ENCODE measurements at regions not wholly inside any gene's neighbourhood (a gene's known extent, or its start where the extent isn't known, plus 50 kb on each side); places are given as distances from the start of the nearest gene placed in this dataset.

DNA sequence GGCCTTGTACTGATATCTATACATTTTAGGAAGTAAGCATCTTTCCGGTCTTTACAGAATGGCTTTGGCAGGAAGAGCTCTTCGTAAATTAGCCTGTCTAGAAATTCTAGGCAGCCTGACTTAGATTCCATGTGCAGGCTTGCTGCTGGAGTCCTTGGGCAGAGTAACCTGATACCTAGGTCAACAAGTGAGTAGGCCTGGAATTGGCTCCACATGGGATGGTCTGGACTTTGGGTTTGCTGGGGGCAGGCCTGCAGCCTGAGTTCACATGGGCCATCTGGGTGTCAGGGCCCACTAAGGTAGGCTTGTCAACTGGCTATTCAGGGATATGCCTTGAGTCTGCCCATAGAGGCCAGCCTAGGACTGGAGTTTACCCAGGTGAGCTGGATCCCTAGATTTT, 59.6 kb upstream of the CYYR1 start:
- dilution Hi-C loops (cut with HindIII; ENCODE audit: low sequenced_read_pairs, unreplicated experiment): no loop called here
- ChIA-PET CTCF (no interaction called here), POLR2A (ENCODE audit: unreplicated experiment) (no interaction called here)
- H2BK15ac ChIP-seq (ENCODE audit: low read depth, low read length): no peak overlapping the region
- H3K27me3 ChIP-seq (ENCODE audit: control insufficient read depth, insufficient read depth, low read length): no peaks in the 10 kb centered on the region
- H3K4me1 ChIP-seq (ENCODE audit: control insufficient read depth, insufficient read depth, low read length): no peaks in the 10 kb centered on the region
- H4K20me1 ChIP-seq (ENCODE audit: insufficient read depth, low read length): no peaks in the 10 kb centered on the region
- H3K4me2 ChIP-seq (ENCODE audit: low read depth, low read length): no peak overlapping the region
- H2BK120ac ChIP-seq (ENCODE audit: low read depth, low read length): no peak overlapping the region
- no peak overlapping the region for H4K8ac ChIP-seq (ENCODE audit: low read depth in 2 of 2, low read length in 2 of 2)
- ATAC-seq (ENCODE audit: low read depth): no peak
- H3K9ac ChIP-seq (ENCODE audit: low read depth, low read length): no peak overlapping the region
- BruUV-seq (replicated peaks): no TSS peak
- WGBS, 2 experiments (ENCODE audit: extremely low coverage in 2 of 2, insufficient read length in 1 of 2): no CpG with 5 or more reads among the region's 2 CpGs
- no peak overlapping the region for H3K4ac ChIP-seq (ENCODE audit: low read depth, low read length)
- TF ChIP-seq, protein P1, sequence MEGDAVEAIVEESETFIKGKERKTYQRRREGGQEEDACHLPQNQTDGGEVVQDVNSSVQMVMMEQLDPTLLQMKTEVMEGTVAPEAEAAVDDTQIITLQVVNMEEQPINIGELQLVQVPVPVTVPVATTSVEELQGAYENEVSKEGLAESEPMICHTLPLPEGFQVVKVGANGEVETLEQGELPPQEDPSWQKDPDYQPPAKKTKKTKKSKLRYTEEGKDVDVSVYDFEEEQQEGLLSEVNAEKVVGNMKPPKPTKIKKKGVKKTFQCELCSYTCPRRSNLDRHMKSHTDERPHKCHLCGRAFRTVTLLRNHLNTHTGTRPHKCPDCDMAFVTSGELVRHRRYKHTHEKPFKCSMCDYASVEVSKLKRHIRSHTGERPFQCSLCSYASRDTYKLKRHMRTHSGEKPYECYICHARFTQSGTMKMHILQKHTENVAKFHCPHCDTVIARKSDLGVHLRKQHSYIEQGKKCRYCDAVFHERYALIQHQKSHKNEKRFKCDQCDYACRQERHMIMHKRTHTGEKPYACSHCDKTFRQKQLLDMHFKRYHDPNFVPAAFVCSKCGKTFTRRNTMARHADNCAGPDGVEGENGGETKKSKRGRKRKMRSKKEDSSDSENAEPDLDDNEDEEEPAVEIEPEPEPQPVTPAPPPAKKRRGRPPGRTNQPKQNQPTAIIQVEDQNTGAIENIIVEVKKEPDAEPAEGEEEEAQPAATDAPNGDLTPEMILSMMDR (conservative IDR thresholded peaks at IDR 0.05; ENCODE audit: low read depth, low read length): no peak
- TF ChIP-seq SMC3 (IDR thresholded peaks at IDR 0.05; ENCODE audit: low read depth, low read length): no peak
- TF ChIP-seq MAZ (IDR thresholded peaks at IDR 0.05; ENCODE audit: borderline replicate concordance, low read depth, low read length): no peak
- TF ChIP-seq CEBPB (IDR thresholded peaks at IDR 0.05; ENCODE audit: low read depth, low read length): no peak
- TF ChIP-seq, protein P2, sequence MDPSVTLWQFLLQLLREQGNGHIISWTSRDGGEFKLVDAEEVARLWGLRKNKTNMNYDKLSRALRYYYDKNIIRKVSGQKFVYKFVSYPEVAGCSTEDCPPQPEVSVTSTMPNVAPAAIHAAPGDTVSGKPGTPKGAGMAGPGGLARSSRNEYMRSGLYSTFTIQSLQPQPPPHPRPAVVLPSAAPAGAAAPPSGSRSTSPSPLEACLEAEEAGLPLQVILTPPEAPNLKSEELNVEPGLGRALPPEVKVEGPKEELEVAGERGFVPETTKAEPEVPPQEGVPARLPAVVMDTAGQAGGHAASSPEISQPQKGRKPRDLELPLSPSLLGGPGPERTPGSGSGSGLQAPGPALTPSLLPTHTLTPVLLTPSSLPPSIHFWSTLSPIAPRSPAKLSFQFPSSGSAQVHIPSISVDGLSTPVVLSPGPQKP (IDR thresholded peaks at IDR 0.05; ENCODE audit: borderline replicate concordance, low read depth, low read length): no peak
- no peak for TF ChIP-seq USF2 (IDR thresholded peaks at IDR 0.05; ENCODE audit: low read depth, low read length)
- TF ChIP-seq MXI1 (IDR thresholded peaks at IDR 0.05; ENCODE audit: borderline replicate concordance, low read depth, low read length): no peak
- no peak for TF ChIP-seq NFE2L2 (IDR thresholded peaks at IDR 0.05; ENCODE audit: low read depth, low read length)
- TF ChIP-seq CHD1 (IDR thresholded peaks at IDR 0.05; ENCODE audit: low read depth, low read length): no peak
- no peak for TF ChIP-seq BHLHE40 (IDR thresholded peaks at IDR 0.05; ENCODE audit: low read depth, low read length)
- TF ChIP-seq MAFK (IDR thresholded peaks at IDR 0.05; ENCODE audit: low read depth, low read length): no peak
- TF ChIP-seq POLR2A (IDR thresholded peaks at IDR 0.05; ENCODE audit: low read depth, low read length): no peak
- TF ChIP-seq RCOR1 (IDR thresholded peaks at IDR 0.05; ENCODE audit: insufficient replicate concordance, low read length): no peak
- no peak for TF ChIP-seq FOS (IDR thresholded peaks at IDR 0.05; ENCODE audit: low read depth, low read length)
- H3K18ac ChIP-seq (ENCODE audit: low read depth, low read length): no peak overlapping the region
- no peak overlapping the region for H4K91ac ChIP-seq (ENCODE audit: insufficient read depth, low read depth, low read length)
- H3K14ac ChIP-seq (replicated peaks; ENCODE audit: low read depth, low read length): no peak overlapping the region
- no peak overlapping the region for H3K23ac ChIP-seq (ENCODE audit: low read depth, low read length)
- H3K9me1 ChIP-seq (ENCODE audit: insufficient read depth, low read length): no peaks in the 10 kb centered on the region
- H2AK5ac ChIP-seq (ENCODE audit: low read depth, low read length): no peak overlapping the region
- H3K79me1 ChIP-seq (ENCODE audit: low read depth in 1 of 2, low read length in 2 of 2): no peaks in the 10 kb centered on the region
- no peaks in the 10 kb centered on the region for H3K36me3 ChIP-seq (ENCODE audit: control insufficient read depth, insufficient read depth, low read length)
- intact Hi-C loops (cut with micrococcal nuclease): no loop called here
- in situ Hi-C loops (cut with MboI; ENCODE audit: low sequenced_read_pairs): no loop called here
- no peak overlapping the region for H2AK9ac ChIP-seq (replicated peaks; ENCODE audit: low read depth, low read length, poor library complexity)
- no peak for DNase-seq
- no peak overlapping the region for H2BK20ac ChIP-seq (ENCODE audit: low read depth, low read length)
- no peaks in the 10 kb centered on the region for H3K9me3 ChIP-seq (ENCODE audit: control insufficient read depth, insufficient read depth, low read length)
- H3K4me3 ChIP-seq (ENCODE audit: insufficient read depth, low read depth, low read length): no peak overlapping the region
- no peak overlapping the region for H2AFZ ChIP-seq (replicated peaks; ENCODE audit: low read length, poor library complexity)
- H3K56ac ChIP-seq (ENCODE audit: extremely low read depth, insufficient read depth, low read length): no peak overlapping the region
- no peak overlapping the region for H4K5ac ChIP-seq (ENCODE audit: low read depth, low read length)
- H2BK5ac ChIP-seq (ENCODE audit: low read depth, low read length, poor library complexity, severe bottlenecking): no peak overlapping the region
- H3K27ac ChIP-seq (ENCODE audit: insufficient read depth, low read length): no peak overlapping the region
